ENCODE measurements at regions not wholly inside any gene's neighbourhood (a gene's known extent, or its start where the extent isn't known, plus 50 kb on each side); places are given as distances from the start of the nearest gene placed in this dataset.

GRCh38 chr1:106072909-106073600 lies 983.4 kb upstream of the PRMT6 start:
- no peak for DNase-seq
- H3K27me3 Mint-ChIP-seq = no peaks in the 10 kb centered on the region
- ChIA-PET POLR2A (no interaction called here), CTCF (no interaction called here)
- no peaks in the 10 kb centered on the region for H3K9me3 Mint-ChIP-seq
- peaks cover 9% of the 10 kb centered on the region for H3K4me1 Mint-ChIP-seq
- ATAC-seq (ENCODE audit: low read depth) = peak; percentile 49
- no peak overlapping the region for H3K4me3 Mint-ChIP-seq
- H3K27ac Mint-ChIP-seq = no peak overlapping the region
- intact Hi-C loops (cut with micrococcal nuclease) = no loop called here
- H3K36me3 Mint-ChIP-seq (ENCODE audit: low read depth) = no peaks in the 10 kb centered on the region
- TF ChIP-seq, protein P1, sequence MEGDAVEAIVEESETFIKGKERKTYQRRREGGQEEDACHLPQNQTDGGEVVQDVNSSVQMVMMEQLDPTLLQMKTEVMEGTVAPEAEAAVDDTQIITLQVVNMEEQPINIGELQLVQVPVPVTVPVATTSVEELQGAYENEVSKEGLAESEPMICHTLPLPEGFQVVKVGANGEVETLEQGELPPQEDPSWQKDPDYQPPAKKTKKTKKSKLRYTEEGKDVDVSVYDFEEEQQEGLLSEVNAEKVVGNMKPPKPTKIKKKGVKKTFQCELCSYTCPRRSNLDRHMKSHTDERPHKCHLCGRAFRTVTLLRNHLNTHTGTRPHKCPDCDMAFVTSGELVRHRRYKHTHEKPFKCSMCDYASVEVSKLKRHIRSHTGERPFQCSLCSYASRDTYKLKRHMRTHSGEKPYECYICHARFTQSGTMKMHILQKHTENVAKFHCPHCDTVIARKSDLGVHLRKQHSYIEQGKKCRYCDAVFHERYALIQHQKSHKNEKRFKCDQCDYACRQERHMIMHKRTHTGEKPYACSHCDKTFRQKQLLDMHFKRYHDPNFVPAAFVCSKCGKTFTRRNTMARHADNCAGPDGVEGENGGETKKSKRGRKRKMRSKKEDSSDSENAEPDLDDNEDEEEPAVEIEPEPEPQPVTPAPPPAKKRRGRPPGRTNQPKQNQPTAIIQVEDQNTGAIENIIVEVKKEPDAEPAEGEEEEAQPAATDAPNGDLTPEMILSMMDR (IDR thresholded peaks at IDR 0.05) = no peak

GRCh38 chr1:106080608-106081325 lies 975.7 kb upstream of the PRMT6 start:
- Mint-ChIP-seq H3K9me3 (peaks cover 1% of the 10 kb centered on the region), H3K4me1 (no peaks in the 10 kb centered on the region), H3K27ac (no peak overlapping the region), H3K27me3 (peaks cover 8% of the 10 kb centered on the region), H3K4me3 (no peak overlapping the region), H3K36me3 (ENCODE audit: low read depth) (no peaks in the 10 kb centered on the region)
- DNase-seq (no peak), ATAC-seq (ENCODE audit: low read depth) (no peak)
- TF ChIP-seq, protein P1 (IDR thresholded peaks at IDR 0.05) = no peak
- intact Hi-C loops (cut with micrococcal nuclease) = no loop called here
- CTCF ChIA-PET = no interaction called here
- POLR2A ChIA-PET = no interaction called here

DNA sequence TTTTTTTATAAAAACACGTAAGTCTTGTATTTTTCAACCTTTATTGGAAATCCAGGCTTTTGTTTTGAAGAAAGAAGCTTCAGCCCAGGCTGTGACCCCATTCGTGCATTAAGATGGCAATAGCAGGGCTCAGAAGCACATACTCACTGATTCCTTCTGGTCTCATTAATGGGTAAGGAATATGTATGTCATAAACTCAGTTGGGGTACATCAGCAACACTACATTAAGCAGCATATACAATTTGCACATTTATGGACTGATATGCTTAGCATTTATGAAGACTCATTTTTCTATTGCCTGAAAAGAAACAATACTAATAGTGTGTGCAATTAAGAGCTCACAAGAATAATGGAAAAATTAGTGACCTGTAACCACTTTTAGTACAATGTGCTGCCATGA lies 945.4 kb upstream of the PRMT6 start:
- TF ChIP-seq, protein P1 (IDR thresholded peaks at IDR 0.05) = no peak
- CTCF ChIA-PET = no interaction called here
- intact Hi-C loops (cut with micrococcal nuclease) = no loop called here
- ATAC-seq (ENCODE audit: low read depth) (no peak), DNase-seq (no peak)
- Mint-ChIP-seq H3K27me3 (no peaks in the 10 kb centered on the region), H3K4me1 (no peaks in the 10 kb centered on the region), H3K27ac (no peak overlapping the region), H3K9me3 (no peaks in the 10 kb centered on the region), H3K36me3 (ENCODE audit: low read depth) (no peaks in the 10 kb centered on the region), H3K4me3 (no peak overlapping the region)
- POLR2A ChIA-PET = no interaction called here

DNA sequence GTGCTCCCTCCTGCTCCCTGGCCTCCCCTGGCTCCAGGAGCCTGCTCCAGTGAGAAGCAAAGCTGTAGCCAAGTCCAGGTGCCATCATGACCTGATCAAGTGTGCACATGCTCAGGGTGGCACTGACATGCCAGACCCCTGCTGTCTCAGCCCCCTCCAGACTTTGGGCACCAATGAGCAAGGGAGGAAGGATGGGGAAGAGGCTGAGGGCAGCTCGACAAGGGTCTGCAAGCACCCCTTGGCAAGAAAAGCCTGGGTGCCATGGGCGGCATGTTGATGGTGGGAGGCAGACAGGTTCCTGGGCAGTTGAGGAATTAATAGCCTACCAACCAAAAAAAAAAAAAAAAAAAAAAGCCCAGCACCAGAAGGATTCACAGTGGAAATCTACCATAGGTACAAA lies 942.6 kb upstream of the PRMT6 start:
- ATAC-seq (ENCODE audit: low read depth) = no peak
- ChIA-PET CTCF (no interaction called here), POLR2A (interaction anchor here (0.6 kb wide), 1 partner anchor 19 kb away, joined by 3 read pairs; no protein-coding TSS in a partner anchor)
- intact Hi-C loops (cut with micrococcal nuclease) = no loop called here
- H3K4me3 Mint-ChIP-seq = no peak overlapping the region
- no peak for DNase-seq
- H3K9me3 Mint-ChIP-seq = no peaks in the 10 kb centered on the region
- no peak overlapping the region for H3K27ac Mint-ChIP-seq
- no peaks in the 10 kb centered on the region for H3K4me1 Mint-ChIP-seq
- no peaks in the 10 kb centered on the region for H3K36me3 Mint-ChIP-seq (ENCODE audit: low read depth)
- no peaks in the 10 kb centered on the region for H3K27me3 Mint-ChIP-seq
- TF ChIP-seq, protein P1 (IDR thresholded peaks at IDR 0.05) = no peak

DNA sequence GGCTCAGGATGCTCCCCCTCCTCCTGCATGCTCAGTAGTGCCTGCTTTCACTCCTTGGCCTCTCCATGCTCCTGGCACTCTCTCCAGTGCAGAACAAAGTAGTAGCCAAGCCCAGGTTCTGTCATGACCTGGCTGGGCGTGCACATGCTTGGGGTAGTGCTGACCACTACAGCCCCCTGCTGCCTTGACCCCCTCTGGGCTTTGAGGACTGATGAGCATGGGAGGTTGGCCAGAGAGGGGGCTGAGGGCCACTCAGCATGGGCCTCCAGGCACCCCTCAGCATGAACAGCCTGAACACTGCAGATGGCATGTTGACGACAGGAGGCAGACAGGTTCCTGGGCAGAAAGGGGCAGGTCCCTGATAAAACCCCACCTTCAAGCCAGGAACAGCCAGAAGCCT lies 935.7 kb upstream of the PRMT6 start:
- POLR2A ChIA-PET = no interaction called here
- CTCF ChIA-PET = no interaction called here
- TF ChIP-seq, protein P1 (IDR thresholded peaks at IDR 0.05) = no peak
- Mint-ChIP-seq H3K4me3 (no peak overlapping the region), H3K9me3 (peaks cover 8% of the 10 kb centered on the region), H3K4me1 (no peaks in the 10 kb centered on the region), H3K27me3 (no peaks in the 10 kb centered on the region), H3K27ac (no peak overlapping the region), H3K36me3 (ENCODE audit: low read depth) (no peaks in the 10 kb centered on the region)
- ATAC-seq (ENCODE audit: low read depth) (no peak), DNase-seq (no peak)
- intact Hi-C loops (cut with micrococcal nuclease) = no loop called here

Measured in activated B cell treated with CpG ODN at 0.5 μM for 24 hours (primary cell).